DMS53 treated with DMSO at 0.1 percent for 48 hours (cell line): ENCODE measurements at regions not wholly inside any gene's neighbourhood (a gene's known extent, or its start where the extent isn't known, plus 50 kb on each side); places are given as distances from the start of the nearest gene placed in this dataset.
"Not testable (repeated sequence)": the region's sequence is repeated elsewhere in the genome, so short reads cannot be mapped to it uniquely, and the experiment has no call there.

Source experiments
- DNase-seq: peaks from one replicate; lab custom pipeline; 2025; ENCODE audit not compliant: unreplicated experiment; lab: John Stamatoyannopoulos, UW

DNA sequence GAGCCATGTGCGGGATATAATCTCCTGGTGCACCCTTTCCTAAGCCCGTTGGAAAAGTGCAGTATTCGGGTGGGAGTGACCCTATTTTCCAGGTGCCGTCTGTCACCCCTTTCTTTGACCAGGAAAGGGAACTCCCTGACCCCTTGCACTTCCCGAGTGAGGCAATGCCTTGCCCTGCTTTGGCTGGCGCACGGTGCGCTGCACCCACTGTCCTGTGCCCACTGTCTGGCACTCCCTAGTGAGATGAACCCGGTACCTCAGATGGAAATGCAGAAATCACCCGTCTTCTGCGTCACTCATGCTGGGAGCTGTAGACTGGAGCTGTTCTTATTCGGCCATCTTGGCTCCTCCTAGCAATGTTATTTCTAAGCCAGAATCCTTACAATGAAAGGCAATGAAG lies 121.1 kb downstream of the TAF11L14 start:
- DNase-seq, result not testable (repeated sequence)

DNA sequence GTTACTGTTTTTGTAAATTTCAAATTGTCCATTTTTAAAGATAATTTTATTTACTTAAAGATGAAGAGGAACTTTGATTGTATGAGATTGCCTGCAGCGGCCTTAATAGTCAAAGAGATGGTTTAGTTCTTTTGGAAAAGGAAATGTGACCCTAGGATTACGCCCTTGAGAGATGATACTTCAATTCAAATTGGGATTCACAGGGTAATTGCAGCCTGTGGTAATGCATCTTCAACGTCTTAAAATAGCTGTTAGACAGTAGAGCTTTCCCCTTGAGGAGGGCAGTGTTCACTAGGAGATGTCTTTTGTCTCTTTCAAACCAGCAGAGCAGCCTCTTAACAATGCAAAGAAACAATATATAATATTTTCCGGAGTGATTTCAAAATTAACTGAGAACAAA lies 127.1 kb downstream of the TAF11L14 start:
- DNase-seq, result no peak

DNA sequence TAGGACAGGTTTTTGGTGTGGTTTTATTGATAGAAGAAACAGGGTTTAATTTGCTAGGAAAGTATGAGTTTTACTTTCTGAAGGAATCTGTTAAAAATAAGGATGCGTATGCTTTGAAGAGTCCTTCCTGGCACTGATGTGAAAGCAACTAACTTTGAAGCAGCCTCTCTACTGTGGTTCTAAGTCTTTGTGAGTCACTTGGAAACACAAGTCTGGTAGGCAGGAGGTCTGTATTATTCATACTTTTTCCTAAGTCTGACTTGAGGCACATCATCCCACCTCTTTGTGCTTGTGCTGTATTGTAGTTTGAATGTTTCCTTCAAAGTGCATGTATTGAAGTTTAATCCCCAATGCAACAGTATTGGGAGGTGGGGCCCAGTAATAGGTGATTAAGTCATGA lies 129.0 kb downstream of the TAF11L14 start:
- no peak for DNase-seq

DNA sequence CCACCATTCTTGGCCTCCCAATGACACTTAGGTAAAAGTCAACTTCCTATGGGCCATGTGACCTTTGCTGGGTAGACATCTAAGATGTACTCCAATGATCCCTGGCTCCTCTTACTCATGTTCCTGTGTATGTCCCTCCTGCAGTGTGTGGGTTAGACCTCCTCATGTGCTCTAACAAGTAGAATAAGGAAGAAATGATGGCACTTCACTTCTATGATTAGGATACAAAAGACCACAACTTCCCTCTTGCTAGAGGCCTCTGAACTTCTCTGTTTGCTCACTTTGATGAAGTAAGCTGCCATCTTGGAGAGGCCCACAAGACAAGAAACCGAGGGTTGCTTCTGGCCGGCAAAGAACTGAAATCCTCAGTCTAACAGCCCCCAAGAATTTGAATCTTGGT lies 131.8 kb downstream of the TAF11L14 start:
- no peak for DNase-seq

DNA sequence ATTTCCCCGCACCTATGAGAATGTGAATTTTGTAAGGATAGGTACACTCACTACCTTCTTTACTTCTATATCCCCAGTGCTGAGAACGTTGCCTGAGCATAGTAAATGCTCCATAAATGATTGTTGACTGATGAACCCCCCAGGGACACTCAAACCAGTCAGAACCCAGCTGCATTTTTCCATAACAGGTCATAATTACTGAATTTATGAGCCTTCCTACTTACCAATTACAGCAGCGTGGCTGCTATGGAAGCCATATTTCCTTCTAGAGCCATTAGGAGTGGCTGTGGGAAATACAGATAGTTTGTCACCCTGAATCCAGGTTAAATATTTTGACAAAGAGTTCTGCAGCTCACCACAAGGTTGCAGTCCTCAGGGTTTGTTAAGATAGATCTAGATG lies 135.0 kb downstream of the TAF11L14 start:
- DNase-seq, result no peak

DNA sequence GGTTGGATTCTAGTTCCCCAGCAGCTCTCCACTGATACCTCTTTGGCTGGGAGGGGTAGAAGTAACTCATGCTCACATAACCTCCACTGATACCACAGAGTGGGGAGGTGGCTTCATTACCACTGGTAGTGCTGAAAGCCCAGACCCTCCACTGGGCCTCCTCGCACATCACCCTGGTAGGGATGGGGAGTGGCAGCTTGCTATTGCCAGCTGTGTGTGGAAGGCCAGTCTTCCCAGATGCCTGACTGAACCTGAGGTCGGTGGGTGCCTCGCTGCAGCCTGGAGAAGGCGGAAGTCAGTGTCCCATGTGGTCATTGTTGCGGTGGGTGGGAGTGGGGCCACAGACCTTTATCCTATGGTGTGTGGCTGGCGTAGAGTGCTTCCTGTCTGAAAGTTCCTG lies 138.0 kb downstream of the TAF11L14 start:
- DNase-seq, result no peak

DNA sequence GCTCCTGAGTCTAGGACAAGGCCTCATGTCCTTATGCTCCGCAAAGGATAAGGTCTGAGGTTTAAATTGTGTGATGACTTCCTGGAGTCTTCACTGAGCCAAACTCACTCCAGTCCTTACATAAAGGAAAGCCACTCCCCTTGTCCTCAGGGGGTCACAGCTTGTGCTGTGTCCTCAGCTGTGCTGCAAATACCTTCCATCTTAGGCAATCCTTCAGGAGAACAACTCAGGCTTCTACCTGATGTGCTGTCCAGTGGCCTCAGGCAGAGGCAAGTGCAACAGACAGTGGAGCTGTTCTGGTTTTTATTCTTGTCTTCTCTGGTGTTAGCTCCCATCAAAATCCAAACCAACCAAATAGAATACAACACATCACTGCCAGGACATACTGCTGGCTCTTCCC lies 151.5 kb downstream of the TAF11L14 start:
- DNase-seq, result no peak

DNA sequence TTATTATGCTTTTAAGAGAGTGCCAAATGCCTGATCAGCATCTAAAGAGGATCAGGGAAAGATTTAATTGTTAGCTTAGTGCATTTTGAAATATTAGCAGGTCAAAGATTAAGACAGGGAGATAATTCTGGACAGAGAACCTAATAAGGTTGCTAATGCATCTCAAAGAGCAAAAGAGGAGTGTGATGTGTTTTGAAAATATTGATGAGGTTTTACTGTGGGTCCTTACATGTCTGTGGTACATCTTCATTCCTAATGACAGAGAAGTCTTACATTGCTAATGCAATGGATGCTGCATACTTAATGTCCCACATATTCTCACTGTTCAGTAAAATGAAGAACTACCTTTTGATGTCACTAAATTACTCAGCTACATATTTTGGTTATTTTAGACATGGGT lies 154.1 kb downstream of the TAF11L14 start:
- DNase-seq, result no peak

DNA sequence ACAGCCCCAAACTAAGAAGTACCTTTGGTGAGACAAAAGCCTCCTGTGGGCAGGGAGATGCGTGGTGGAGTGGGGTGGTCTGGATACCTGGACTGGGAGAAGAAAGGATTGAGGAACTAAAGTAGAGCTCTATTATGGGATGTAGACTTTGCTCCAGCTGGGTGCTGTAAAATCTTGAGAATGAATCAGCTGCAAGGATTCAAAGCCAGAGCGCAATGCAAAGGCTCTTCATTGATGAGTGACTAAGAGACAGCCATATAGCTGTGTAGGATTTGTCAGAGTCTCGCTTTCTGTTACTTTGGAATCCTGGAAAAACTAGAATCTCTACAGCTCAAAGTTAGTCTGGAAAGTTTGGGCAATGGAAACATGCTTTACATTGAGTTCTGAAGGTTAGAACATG lies 159.9 kb downstream of the TAF11L14 start:
- DNase-seq, result no peak

DNA sequence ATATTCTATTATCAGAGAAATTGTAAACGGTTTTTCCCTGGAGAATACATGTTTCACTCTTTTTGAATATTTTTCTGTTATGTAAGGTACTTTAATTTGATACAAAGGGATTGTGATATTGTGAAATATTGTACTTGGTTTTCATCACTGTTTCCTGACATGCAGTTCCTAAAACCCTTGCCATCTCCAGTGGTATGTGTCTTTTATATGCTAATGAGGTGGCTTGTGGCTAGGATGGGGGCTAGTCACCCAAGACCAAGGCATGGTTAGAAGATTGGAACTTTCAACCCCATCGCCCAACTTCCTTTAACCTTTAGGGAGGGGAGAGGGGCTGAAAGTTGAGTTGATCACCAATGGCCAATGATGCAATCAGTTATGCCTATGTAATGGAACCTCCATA lies 160.6 kb downstream of the TAF11L14 start:
- no peak for DNase-seq

DNA sequence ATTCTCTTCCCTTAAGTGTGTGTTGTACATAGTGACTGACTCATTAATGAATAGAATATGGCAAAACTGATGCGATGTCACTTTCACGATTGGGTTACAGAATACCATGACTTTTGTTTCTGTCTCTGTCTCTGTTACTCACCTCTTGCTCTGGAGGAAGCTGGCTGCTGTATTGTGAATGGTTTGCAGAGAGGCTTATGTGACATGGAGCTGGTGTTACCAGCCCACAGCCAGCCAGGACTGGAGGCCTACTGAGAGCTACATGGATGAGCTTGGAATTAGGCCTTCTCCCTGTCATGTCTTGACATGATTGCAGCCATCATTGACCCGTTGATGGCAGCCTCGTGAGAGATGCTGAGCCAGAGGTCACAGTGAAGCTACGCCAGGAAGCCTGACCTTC lies 161.9 kb downstream of the TAF11L14 start:
- DNase-seq, result no peak

DNA sequence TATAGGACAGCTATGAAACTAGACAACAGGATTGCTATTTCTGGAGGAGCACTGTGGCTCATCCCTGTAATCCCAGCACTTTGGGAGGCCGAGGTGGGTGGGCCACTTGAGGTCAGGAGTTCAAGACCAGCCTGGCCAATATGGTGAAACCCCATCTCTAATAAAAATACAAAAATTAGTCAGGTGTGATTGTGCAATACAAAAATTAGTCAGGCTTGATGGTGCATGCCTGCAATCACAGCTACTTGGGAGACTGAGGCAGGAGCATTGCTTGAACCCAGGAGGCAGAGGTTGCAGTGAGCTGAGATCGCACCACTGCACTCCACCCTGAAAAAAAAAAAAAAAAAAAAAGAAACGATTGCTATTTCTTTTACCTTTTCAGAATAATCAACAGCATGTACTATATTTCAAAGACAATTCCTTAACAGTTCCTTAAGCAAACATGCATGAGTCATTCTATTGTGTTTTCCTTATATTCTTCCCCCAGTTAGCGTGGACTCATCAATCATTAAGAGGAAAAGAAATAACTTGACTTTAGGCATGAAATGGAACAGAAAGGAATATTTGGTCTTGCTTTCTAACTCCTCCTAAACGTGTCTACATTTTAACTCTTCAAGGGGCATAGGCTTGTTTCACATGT lies 162.6 kb downstream of the TAF11L14 start:
- DNase-seq, result peak; percentile 12

DNA sequence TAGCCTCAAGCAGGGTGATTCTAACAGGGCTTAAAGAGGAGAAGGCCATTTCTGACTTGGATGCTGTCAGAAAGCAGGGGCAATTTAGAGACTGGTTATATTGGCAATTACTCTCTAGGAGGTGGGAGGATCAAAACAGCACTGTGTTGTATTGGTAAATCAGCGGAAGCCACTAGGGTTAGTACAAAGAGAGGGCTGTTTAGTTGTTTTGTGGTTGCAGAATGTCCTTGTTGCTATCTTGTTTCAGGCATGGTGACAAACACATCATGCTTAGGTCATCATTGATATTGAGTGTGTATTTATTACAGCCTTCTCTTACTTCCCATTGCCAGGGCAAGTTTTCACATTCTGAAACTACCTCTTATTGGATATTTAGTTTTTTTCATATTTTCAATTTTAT lies 165.3 kb downstream of the TAF11L14 start:
- no peak for DNase-seq

DNA sequence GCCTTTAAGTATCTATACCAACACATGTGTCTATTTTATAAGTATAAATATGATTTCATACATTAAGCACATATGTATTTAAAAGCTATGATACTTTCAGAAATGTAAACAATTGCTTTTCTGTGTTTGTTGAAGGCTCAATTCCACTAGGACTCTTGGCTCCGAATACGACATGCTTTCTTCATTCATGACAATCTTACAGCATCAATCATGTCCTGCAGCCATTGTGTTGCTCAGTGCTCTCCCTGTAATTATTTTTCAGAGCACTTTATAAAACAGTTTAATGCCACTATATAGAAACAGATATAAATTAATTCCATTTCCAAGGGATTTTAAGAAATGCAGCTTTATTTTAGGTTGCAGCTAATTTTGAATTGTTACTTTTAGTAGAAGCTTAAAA lies 167.3 kb downstream of the TAF11L14 start:
- no peak for DNase-seq

DNA sequence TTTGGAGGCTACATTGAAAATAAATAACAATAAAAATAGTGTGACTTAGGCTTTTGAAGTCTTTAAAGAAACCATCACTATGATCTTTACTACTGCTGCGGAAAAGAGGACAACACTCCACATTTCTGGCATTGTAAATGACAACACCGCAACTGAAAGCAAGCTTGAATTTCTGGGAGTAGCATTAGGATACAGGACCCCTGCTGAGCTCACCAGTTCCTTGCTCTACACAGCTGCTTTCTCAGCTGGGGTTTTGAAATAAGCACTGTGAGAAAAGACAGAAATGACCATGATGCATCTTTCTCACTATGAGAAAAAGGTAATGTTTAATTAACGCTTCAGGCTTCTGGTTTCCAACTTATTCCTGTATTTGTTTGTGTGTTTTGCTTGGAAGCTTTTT lies 168.0 kb downstream of the TAF11L14 start:
- no peak for DNase-seq

DNA sequence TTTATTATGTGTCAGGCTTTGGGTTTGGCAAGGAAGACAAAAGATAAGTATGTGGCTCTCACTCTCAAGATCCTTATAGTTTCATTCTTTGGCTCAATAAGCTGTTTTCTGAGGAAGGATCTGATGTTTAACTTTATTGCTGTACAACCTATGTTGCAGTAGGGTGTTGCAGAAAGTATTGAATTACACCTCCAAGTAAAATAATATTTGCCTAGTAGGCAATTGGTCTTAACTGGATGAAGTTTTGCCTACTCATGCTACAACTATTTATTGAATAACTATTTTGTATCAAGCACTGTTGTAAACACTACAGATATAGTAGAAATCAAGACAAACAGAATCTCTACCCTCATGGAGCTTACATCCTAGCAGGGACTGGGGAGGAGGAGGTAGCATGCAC lies 169.7 kb downstream of the TAF11L14 start:
- DNase-seq, result no peak

DNA sequence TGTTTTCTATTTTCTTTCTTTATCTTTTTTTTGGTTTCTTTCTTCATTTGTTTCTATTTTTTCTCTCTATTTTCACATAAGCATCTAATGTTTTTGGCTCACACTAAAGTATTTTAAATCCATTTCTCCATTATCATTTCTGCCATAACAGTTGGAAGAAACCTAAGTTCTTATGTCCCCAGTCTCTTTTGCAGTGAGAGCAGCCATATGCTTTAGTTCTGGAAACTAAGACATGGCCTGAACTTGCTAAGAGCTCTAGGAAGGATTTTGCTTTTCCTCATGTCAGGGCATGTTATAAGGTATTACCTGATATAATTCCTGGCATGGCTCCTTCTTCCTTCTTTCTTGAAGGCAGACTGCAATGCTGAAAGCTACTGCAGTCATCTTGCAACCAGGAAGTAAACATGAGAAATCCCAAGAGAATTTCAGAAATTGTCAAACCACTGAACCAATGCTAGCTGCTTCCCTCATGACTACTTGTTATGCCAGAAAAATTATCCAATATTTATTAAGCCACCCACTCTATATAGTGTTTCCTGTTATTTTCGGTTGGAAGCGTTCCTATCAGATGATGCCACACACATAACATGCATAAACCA lies 171.1 kb downstream of the TAF11L14 start:
- DNase-seq, result no peak

DNA sequence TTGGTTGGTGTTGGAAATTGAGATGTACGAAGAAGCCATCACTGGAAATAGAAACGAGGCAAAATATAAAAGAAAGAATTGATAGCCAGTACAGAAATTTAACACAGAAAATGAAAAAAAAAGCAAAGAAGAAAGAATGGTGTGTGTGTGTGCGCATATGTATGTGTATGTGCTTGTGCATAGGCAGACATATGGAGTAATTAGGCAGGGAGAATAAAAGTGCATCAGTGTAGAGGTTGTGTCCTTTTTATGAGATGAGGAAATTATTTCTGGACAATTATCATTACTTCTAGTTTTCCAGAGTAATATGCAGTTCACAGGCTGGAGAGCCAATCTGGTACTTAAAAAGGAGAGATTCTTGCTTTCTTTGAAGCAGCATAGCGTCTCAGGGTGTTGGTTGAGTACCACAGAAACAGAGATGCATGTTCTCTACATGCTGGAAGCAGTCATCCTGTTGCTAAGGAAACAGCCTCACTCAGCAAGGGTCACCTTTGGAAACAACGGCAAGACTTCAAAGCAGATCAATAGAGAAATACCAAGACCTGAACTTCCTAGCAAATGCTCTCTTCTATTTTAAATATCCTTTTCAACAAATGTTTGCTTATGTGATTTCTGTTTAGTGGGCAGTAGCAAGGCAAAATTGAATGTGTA lies 172.7 kb downstream of the TAF11L14 start:
- no peak for DNase-seq

DNA sequence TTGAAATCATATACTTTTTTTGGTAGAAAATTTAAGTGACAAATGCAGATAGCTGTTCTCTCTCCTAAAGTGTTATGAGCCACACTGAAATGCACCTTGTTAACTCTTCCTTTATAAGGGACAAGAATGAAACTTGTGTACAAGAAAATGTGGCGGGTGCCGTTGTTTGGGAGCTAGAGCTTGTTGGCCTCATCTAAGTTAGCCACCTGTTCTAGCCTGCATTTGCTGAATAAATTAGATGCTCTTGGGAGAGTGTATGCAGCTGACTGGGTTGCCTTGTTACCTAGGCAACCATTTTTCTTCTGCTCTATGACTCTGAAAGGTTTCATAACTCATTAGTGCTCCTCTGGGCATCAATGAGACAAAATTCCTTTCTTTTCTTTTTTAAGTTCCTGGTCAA lies 174.3 kb downstream of the TAF11L14 start:
- no peak for DNase-seq

DNA sequence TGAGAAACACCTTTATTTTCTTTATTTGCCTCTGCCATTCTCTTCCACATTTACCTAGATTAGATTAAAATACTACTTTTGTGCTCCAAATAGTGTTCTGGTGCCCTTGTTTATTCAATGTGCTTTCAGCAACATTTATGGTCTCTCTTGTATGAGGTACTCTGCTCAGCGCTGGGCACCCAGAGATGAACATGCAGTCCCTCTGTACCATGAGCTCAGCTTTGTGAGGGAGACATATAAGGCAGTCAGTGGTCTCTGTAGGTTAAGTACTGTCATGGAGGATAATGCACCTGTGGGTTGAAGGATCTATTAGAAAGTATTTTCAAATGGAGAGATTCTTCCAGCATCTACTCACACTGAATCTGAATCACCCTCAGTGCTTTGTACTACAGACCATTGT lies 176.5 kb downstream of the TAF11L14 start:
- no peak for DNase-seq

DNA sequence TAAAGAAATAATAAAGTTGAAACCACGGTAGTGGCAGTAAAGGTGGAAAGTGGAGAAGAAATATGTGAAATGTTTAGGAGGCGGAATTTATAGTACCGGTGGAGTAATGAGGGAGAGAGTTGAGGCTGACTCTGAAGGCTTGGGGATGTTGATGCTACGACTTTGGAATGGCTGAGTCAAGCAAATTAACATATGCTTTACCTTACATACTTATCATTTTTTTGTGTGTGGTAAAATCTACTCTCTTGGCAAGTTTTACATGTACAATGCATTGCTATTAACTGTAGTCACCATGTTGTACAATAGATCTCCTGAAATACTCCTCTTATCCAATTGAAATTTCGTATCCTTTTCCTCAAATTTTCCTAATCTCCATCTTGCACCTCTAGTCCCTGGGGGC lies 179.0 kb downstream of the TAF11L14 start:
- no peak for DNase-seq

DNA sequence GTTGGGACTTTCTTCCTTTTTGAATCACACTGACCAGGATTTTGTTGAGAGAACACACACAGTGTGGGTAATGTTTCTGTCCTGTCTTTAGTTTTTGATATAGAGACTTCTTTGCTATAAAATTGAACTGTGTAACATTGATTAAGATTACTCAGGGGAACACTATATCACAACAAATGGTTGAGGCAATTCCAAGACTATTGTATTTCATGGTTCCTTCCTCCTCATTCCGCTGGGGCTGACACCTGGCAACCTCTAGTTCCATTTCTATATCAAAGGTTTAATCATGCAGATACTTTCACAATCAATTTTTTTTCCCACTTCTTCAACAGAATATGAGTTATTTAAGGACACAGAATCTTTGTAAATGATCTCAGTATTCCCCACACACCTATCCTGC lies 182.2 kb downstream of the TAF11L14 start:
- no peak for DNase-seq

DNA sequence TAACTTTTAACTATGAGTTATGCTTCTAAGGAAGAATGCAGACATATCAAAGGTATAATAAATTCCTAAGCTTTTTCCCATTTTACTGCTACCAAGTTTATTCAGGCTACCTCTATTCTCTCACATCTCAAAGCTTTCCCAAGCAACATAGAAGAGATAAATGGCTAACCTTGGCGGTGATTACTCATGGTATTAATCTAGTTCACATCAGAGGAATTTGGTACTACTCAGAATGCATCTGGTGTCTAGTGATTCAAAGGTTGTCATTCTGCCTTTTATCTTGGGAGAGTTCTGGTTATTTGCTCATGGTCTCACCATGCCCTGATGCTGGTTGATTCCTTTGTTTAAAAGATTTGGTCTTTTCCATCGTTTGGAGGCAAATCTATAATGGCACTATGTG lies 182.7 kb downstream of the TAF11L14 start:
- no peak for DNase-seq
